ENCODE measurements at regions not wholly inside any gene's neighbourhood (a gene's known extent, or its start where the extent isn't known, plus 50 kb on each side); places are given as distances from the start of the nearest gene placed in this dataset.

GRCh38 chr2:88345842-88346241 is 106.7 kb downstream of the FOXI3 start:
- in situ Hi-C loops (cut with MboI; ENCODE audit: low sequenced_read_pairs, unreplicated experiment), result loop anchor here (25.0 kb wide), 1 partner anchor 316 kb away; no protein-coding TSS in a partner anchor
- no peak for DNase-seq (ENCODE audit: low spot score)
- TF ChIP-seq, protein P1, sequence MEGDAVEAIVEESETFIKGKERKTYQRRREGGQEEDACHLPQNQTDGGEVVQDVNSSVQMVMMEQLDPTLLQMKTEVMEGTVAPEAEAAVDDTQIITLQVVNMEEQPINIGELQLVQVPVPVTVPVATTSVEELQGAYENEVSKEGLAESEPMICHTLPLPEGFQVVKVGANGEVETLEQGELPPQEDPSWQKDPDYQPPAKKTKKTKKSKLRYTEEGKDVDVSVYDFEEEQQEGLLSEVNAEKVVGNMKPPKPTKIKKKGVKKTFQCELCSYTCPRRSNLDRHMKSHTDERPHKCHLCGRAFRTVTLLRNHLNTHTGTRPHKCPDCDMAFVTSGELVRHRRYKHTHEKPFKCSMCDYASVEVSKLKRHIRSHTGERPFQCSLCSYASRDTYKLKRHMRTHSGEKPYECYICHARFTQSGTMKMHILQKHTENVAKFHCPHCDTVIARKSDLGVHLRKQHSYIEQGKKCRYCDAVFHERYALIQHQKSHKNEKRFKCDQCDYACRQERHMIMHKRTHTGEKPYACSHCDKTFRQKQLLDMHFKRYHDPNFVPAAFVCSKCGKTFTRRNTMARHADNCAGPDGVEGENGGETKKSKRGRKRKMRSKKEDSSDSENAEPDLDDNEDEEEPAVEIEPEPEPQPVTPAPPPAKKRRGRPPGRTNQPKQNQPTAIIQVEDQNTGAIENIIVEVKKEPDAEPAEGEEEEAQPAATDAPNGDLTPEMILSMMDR (IDR thresholded peaks at IDR 0.05; ENCODE audit: borderline replicate concordance, control extremely low read depth, extremely low read depth, insufficient read depth, missing control alignments), result no peak

GRCh38 chr2:88342749-88343148 is 109.7 kb downstream of the FOXI3 start:
- TF ChIP-seq, protein P1 (IDR thresholded peaks at IDR 0.05; ENCODE audit: borderline replicate concordance, control extremely low read depth, extremely low read depth, insufficient read depth, missing control alignments), result no peak
- DNase-seq (ENCODE audit: low spot score), result no peak
- in situ Hi-C loops (cut with MboI; ENCODE audit: low sequenced_read_pairs, unreplicated experiment), result loop anchor here (25.0 kb wide), 1 partner anchor 320 kb away; no protein-coding TSS in a partner anchor

GRCh38 chr2:88334418-88334817 is 118.1 kb downstream of the FOXI3 start:
- TF ChIP-seq, protein P1 (IDR thresholded peaks at IDR 0.05; ENCODE audit: borderline replicate concordance, control extremely low read depth, extremely low read depth, insufficient read depth, missing control alignments), result no peak
- DNase-seq (ENCODE audit: low spot score), result no peak
- in situ Hi-C loops (cut with MboI; ENCODE audit: low sequenced_read_pairs, unreplicated experiment), result loop anchor here (25.0 kb wide), 1 partner anchor 328 kb away; no protein-coding TSS in a partner anchor

DNA sequence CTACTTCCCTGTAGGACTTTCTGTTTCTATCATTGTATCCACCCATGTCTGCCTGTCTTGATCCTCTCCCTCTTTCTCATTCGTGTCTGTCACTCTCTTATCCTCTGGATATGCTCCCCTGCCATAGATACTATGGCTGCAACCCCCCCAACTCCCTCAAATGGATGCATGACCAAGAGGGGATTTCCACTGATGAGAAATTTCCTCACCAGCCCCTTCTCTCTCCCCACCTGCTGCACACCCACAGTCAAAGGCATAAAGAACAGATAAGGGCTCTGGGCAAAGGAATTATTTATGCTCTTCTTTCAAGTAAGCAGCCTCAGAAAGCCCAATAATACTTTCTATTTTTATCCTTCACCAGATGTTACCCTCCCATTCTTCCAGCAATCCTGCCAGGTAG is 121.3 kb downstream of the FOXI3 start:
- no peak for DNase-seq (ENCODE audit: low spot score)
- TF ChIP-seq, protein P1 (IDR thresholded peaks at IDR 0.05; ENCODE audit: borderline replicate concordance, control extremely low read depth, extremely low read depth, insufficient read depth, missing control alignments), result no peak
- in situ Hi-C loops (cut with MboI; ENCODE audit: low sequenced_read_pairs, unreplicated experiment), result loop anchor here (25.0 kb wide), 1 partner anchor 331 kb away; no protein-coding TSS in a partner anchor

DNA sequence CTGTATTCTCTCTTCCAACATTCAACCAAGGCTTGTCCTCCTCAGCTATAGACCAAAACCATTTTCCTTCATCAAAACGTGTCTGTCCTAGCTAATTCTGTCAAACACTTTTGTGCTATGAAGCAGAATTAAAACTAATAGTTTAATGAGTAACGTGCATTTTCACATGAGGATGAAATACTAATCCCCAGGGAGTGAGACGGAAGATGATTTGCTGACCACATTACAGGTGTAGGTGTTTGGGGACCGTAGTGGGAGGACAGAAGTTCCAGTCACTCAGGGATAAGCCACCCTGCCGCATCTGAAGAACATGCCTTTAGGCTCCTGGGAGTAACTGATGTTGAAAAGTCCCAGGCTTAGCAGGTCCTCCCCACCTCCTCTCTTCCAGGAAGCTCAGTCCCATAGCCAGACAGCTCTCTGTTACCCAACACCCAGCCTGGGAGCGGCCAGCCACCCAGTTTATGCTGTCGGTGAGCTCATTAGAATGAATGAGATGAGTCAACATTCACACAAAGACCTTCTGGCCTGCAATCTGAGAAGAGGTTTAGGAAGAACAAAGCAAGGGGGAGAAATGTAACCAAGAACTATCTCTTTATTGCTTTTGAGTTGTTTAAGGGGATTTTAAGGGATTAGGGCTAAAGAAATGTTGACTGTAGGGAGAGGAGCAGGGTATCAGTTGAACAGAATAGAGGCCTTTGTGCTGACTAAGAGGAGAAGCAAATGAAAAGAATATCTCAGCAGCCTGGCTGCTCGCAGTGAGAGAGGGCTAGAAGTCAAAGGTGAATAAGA is 122.5 kb downstream of the FOXI3 start:
- TF ChIP-seq, protein P1 (IDR thresholded peaks at IDR 0.05; ENCODE audit: borderline replicate concordance, control extremely low read depth, extremely low read depth, insufficient read depth, missing control alignments), result no peak
- peak; percentile 47 for DNase-seq (ENCODE audit: low spot score)
- in situ Hi-C loops (cut with MboI; ENCODE audit: low sequenced_read_pairs, unreplicated experiment), result loop anchor here (25.0 kb wide), 1 partner anchor 332 kb away; no protein-coding TSS in a partner anchor

DNA sequence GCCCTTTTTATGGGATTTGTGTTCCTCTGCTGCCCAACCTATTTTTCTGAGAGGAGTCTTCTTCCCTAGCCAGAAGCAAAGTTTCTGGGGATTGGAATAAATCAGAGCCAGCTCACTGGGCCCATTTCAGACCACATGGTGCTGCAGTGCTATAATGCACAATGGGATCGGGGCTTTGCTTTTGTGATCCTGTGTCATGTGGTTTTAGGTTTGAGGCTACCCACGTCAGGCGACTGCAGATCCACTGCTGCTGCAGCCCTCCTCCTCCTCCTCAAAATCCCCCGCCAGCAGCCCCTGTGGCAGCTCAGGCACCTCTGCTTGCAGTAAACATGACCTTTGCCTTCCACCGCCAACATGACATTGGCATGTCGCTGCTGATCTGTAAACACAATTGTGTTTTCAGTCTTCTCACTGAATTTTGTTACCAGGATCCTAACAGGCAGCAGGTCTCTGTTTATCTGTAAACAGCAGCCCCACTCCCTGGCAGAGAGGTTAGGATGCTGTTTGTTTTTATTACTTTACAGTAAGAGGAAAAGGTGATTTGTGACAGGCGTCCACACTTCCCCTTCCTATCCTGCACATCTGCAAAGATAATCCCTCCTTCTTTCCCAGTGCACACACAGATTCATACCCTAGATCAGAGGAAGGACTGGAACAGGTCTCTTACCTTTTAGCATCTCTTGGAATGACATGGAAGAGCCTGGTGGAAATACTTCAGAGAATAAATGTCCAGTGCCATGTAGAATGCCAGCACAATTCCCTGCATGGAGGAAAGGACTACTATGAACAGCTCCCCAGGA is 130.8 kb downstream of the FOXI3 start:
- in situ Hi-C loops (cut with MboI; ENCODE audit: low sequenced_read_pairs, unreplicated experiment), result no loop called here
- TF ChIP-seq, protein P1 (IDR thresholded peaks at IDR 0.05; ENCODE audit: borderline replicate concordance, control extremely low read depth, extremely low read depth, insufficient read depth, missing control alignments), result no peak
- DNase-seq (ENCODE audit: low spot score), result no peak
